ENCODE measurements at regions not wholly inside any gene's neighbourhood (a gene's known extent, or its start where the extent isn't known, plus 50 kb on each side); places are given as distances from the start of the nearest gene placed in this dataset.

DNA sequence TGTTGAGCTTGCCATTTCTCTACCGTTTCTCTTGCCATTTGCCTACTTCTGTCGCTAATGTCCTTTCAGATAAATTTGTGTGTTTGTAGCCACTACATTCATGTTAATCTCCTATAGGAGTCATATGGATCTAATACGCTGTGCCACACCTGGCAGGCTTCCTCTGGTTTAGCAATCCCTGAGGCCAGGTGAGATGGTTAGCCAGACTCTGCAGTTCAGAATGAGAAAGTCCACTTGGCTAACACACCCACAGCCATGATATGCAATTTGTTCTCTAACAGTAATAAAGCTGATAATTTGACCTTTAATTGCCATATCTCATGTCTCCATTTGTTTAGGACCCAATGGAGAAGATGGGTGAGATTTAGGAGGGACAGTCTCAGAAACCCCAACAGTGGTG, 1261.6 kb upstream of the TMEM132C start:
- Histone ChIP-seq H3K36me3 (ENCODE audit: low read length) (no peaks in the 10 kb centered on the region), H3K9me3 (ENCODE audit: insufficient read depth, low read length) (no peaks in the 10 kb centered on the region), H3K4me3 (ENCODE audit: insufficient read depth, low read length, poor library complexity, severe bottlenecking) (no peak overlapping the region), H3K9ac (ENCODE audit: low read length) (no peak overlapping the region), H2AFZ (ENCODE audit: low read depth, low read length, severe bottlenecking) (no peak overlapping the region), H3K9me2 (replicated peaks; ENCODE audit: insufficient read depth, low read length) (no peaks in the 10 kb centered on the region), H3K27ac (ENCODE audit: low read depth, low read length) (no peak overlapping the region), H4K20me1 (ENCODE audit: low read depth, low read length) (no peaks in the 10 kb centered on the region), H3K27me3 (ENCODE audit: low read length) (no peaks in the 10 kb centered on the region), H3K79me2 (ENCODE audit: insufficient read depth, low read length) (no peaks in the 10 kb centered on the region), H3F3A (ENCODE audit: insufficient read depth) (no peaks in the 10 kb centered on the region), H3K4me2 (ENCODE audit: low read depth, low read length, poor library complexity, severe bottlenecking) (no peak overlapping the region)
- TF ChIP-seq EZH2phosphoT487 (conservative IDR thresholded peaks at IDR 0.05; ENCODE audit: low read length) (no peak), CTCF (IDR thresholded peaks at IDR 0.05; ENCODE audit: insufficient read depth, low read length, poor library complexity, severe bottlenecking) (no peak)

DNA sequence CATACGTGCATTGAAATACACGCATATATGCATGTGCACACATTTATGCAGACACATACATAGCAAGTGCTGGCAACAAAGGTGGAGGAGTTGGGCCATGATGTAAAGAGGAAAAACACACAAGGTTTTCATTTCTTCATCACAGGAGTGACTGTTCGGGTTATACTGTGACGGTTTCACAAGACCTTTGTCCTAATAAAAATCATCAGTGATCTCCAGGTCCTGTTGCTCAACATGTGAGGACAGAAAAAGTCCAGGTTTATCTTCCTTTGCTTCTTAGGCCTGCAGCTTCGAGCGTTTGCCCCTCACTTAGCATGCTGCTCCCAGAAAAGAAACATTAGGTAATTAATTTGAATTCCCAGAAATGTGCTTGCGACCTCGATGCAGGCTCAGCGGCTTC, 1260.0 kb upstream of the TMEM132C start:
- H4K20me1 ChIP-seq (ENCODE audit: low read depth, low read length), result no peaks in the 10 kb centered on the region
- H3K9ac ChIP-seq (ENCODE audit: low read length), result no peak overlapping the region
- TF ChIP-seq EZH2phosphoT487 (conservative IDR thresholded peaks at IDR 0.05; ENCODE audit: low read length) (no peak), CTCF (IDR thresholded peaks at IDR 0.05; ENCODE audit: insufficient read depth, low read length, poor library complexity, severe bottlenecking) (no peak)
- no peak overlapping the region for H3K4me2 ChIP-seq (ENCODE audit: low read depth, low read length, poor library complexity, severe bottlenecking)
- no peak overlapping the region for H3K27ac ChIP-seq (ENCODE audit: low read depth, low read length)
- H3K79me2 ChIP-seq (ENCODE audit: insufficient read depth, low read length), result no peaks in the 10 kb centered on the region
- H3F3A ChIP-seq (ENCODE audit: insufficient read depth), result no peaks in the 10 kb centered on the region
- H3K27me3 ChIP-seq (ENCODE audit: low read length), result no peaks in the 10 kb centered on the region
- H3K36me3 ChIP-seq (ENCODE audit: low read length), result no peaks in the 10 kb centered on the region
- no peak overlapping the region for H2AFZ ChIP-seq (ENCODE audit: low read depth, low read length, severe bottlenecking)
- H3K9me2 ChIP-seq (replicated peaks; ENCODE audit: insufficient read depth, low read length), result no peaks in the 10 kb centered on the region
- H3K9me3 ChIP-seq (ENCODE audit: insufficient read depth, low read length), result no peaks in the 10 kb centered on the region
- H3K4me3 ChIP-seq (ENCODE audit: insufficient read depth, low read length, poor library complexity, severe bottlenecking), result no peak overlapping the region

- TF ChIP-seq CTCF (IDR thresholded peaks at IDR 0.05; ENCODE audit: insufficient read depth, low read length, poor library complexity, severe bottlenecking) (no peak), EZH2phosphoT487 (conservative IDR thresholded peaks at IDR 0.05; ENCODE audit: low read length) (no peak)
- Histone ChIP-seq H3K4me2 (ENCODE audit: low read depth, low read length, poor library complexity, severe bottlenecking) (no peak overlapping the region), H3K27me3 (ENCODE audit: low read length) (no peaks in the 10 kb centered on the region), H3K4me3 (ENCODE audit: insufficient read depth, low read length, poor library complexity, severe bottlenecking) (no peak overlapping the region), H3K9me3 (ENCODE audit: insufficient read depth, low read length) (no peaks in the 10 kb centered on the region), H2AFZ (ENCODE audit: low read depth, low read length, severe bottlenecking) (no peak overlapping the region), H3F3A (ENCODE audit: insufficient read depth) (no peaks in the 10 kb centered on the region), H3K27ac (ENCODE audit: low read depth, low read length) (no peak overlapping the region), H3K9ac (ENCODE audit: low read length) (no peak overlapping the region), H3K36me3 (ENCODE audit: low read length) (no peaks in the 10 kb centered on the region), H3K79me2 (ENCODE audit: insufficient read depth, low read length) (no peaks in the 10 kb centered on the region), H4K20me1 (ENCODE audit: low read depth, low read length) (no peaks in the 10 kb centered on the region), H3K9me2 (replicated peaks; ENCODE audit: insufficient read depth, low read length) (no peaks in the 10 kb centered on the region)
These were observed 1258.1 kb upstream of the TMEM132C start for GRCh38 chr12:127008755-127009403.
